B cell (primary cell): ENCODE measurements at regions not wholly inside any gene's neighbourhood (a gene's known extent, or its start where the extent isn't known, plus 50 kb on each side); places are given as distances from the start of the nearest gene placed in this dataset.

Source experiments
- ATAC-seq: fragments of 200-7000 bp; cut with Tn5 transposase; one replicate; pipeline ENCODE4 v1.10.0; 2021; ENCODE audit warnings: low read depth, mild to moderate bottlenecking, moderate number of reproducible peaks, moderate library complexity
- CTCF ChIA-PET: fragments of 350-600 bp; sonication (Branson Sonifier 250); formaldehyde crosslinking; loops from one replicate; lab custom pipeline; 2021; ENCODE audit warnings: antibody characterized with exemption, inconsistent platforms; lab: Charles Lee
- POLR2A ChIA-PET: fragments of 350-600 bp; sonication (Branson Sonifier 250); formaldehyde crosslinking; loops from one replicate; lab custom pipeline; 2021; ENCODE audit warnings: antibody characterized with exemption; lab: Charles Lee
- DNase-seq: peaks from one replicate; pipeline ENCODE4 v3.0.0; 2013
- H2AFZ ChIP-seq: 2 replicates; pipeline ENCODE4 v1.6.1; 2012; ENCODE audit warnings: mild to moderate bottlenecking, low read depth, low read length; ENCODE audit not compliant: insufficient read depth, poor library complexity, severe bottlenecking
- H3K27ac ChIP-seq, 2 donors: 1 replicate in 1 of 2; 2 replicates in 1 of 2; pipeline ENCODE4 v1.5.1; 2012 to 2013; ENCODE audit warnings: low read length in 2 of 2, mild to moderate bottlenecking in 2 of 2, moderate library complexity in 1 of 2
- H3K27me3 ChIP-seq, 4 experiments: fragments of 200-600 bp in 1 of 4; sonication (generic) in 1 of 4; replicated peaks in 1 of 4; 1 replicate in 2 of 4; 2 replicates in 2 of 4; pipeline versions ENCODE4 v1.6.1 to v1.7.0; 2013 to 2016; ENCODE audit warnings: low read length in 3 of 4, mild to moderate bottlenecking in 2 of 4, mixed read lengths in 1 of 4, moderate library complexity in 1 of 4; ENCODE audit not compliant: insufficient read depth in 4 of 4, control insufficient read depth in 3 of 4; ENCODE audit errors: control extremely low read depth in 1 of 4
- H3K36me3 ChIP-seq, 2 experiments: replicated peaks in 1 of 2; 1 replicate in 1 of 2; 2 replicates in 1 of 2; pipeline versions ENCODE4 v1.6.1 to v1.7.1; 2013; ENCODE audit warnings: low read length in 1 of 2; ENCODE audit not compliant: insufficient read depth in 2 of 2, control insufficient read depth in 1 of 2; ENCODE audit errors: control extremely low read depth in 1 of 2, extremely low read depth in 1 of 2
- H3K4me1 ChIP-seq, 2 donors: fragments of 200-600 bp in 1 of 2; sonication (generic) in 1 of 2; 1 replicate in 1 of 2; 2 replicates in 1 of 2; pipeline versions ENCODE4 v1.5.1 to v1.6.1; 2013 to 2017; ENCODE audit warnings: low read length in 2 of 2; ENCODE audit not compliant: control insufficient read depth in 2 of 2, insufficient read depth in 2 of 2
- H3K4me2 ChIP-seq: replicated peaks from 2 replicates; pipeline ENCODE3; 2012; ENCODE audit warnings: mild to moderate bottlenecking, low read depth, low read length; ENCODE audit not compliant: poor library complexity, severe bottlenecking
- H3K4me3 ChIP-seq, 5 experiments: fragments of 200-600 bp in 1 of 5; sonication (generic) in 1 of 5; 1 replicate in 3 of 5; 2 replicates in 2 of 5; pipeline versions ENCODE4 v1.5.1 to v1.7.0; 2011 to 2016; ENCODE audit warnings: low read length in 4 of 5, mild to moderate bottlenecking in 4 of 5, low read depth in 2 of 5, control low read depth in 1 of 5, moderate library complexity in 1 of 5; ENCODE audit not compliant: insufficient read depth in 1 of 5; ENCODE audit errors: control extremely low read depth in 1 of 5, extremely low read depth in 1 of 5
- H3K79me2 ChIP-seq: fragments of 200-600 bp; sonication (generic); one replicate; pipeline ENCODE4 v1.6.0; 2016; ENCODE audit warnings: low read length; ENCODE audit not compliant: control insufficient read depth, insufficient read depth
- H3K9ac ChIP-seq: fragments of 200-600 bp; sonication (generic); 2 replicates; pipeline ENCODE4 v1.6.1; 2017; ENCODE audit warnings: mild to moderate bottlenecking, low read length, moderate library complexity
- H3K9me3 ChIP-seq, 3 donors: one replicate each; pipeline versions ENCODE4 v1.6.1 to v1.7.1; 2013; ENCODE audit warnings: low read length in 2 of 3; ENCODE audit not compliant: control insufficient read depth in 2 of 3, insufficient read depth in 1 of 3; ENCODE audit errors: control extremely low read depth in 1 of 3
- H4K20me1 ChIP-seq: 2 replicates; pipeline ENCODE4 v1.6.0; 2012; ENCODE audit warnings: mild to moderate bottlenecking, low read length; ENCODE audit not compliant: insufficient read depth, control insufficient read depth, poor library complexity, severe bottlenecking
- H3K27ac Mint-ChIP-seq: one replicate; pipeline ENCODE4 v1.8.0; 2021; ENCODE audit warnings: mixed read lengths
- H3K27me3 Mint-ChIP-seq: one replicate; pipeline ENCODE4 v1.8.0; 2021; ENCODE audit warnings: mixed read lengths
- H3K4me1 Mint-ChIP-seq: one replicate; pipeline ENCODE4 v1.8.0; 2021; ENCODE audit warnings: mixed read lengths
- H3K4me3 Mint-ChIP-seq: one replicate; pipeline ENCODE4 v1.8.0; 2021; ENCODE audit warnings: mixed read lengths
- H3K9me3 Mint-ChIP-seq: one replicate; pipeline ENCODE4 v1.8.0; 2022; ENCODE audit warnings: mixed read lengths; ENCODE audit not compliant: insufficient read depth
- EZH2 ChIP-seq: IDR thresholded peaks from 2 replicates; pipeline ENCODE4 v1.6.1; 2012; ENCODE audit warnings: borderline replicate concordance, low read depth, mild to moderate bottlenecking, moderate library complexity, low read length; ENCODE audit not compliant: insufficient read depth, poor library complexity, severe bottlenecking
- WGBS: methylation state at CpG from one replicate; pipeline ENCODE4 v1.1.5; 2013; ENCODE audit warnings: missing lambda C conversion rate; ENCODE audit not compliant: insufficient coverage; 5-methylcytosine and 5-hydroxymethylcytosine counted together
- intact Hi-C: fragments of 100-400 bp; cut with micrococcal nuclease; formaldehyde crosslinking; loops from one replicate; pipeline ENCODE4 v1.10.0; 2022
- TF ChIP-seq, protein P1 (sequence below): fragments of 200-600 bp; IDR thresholded peaks from one replicate; pipeline ENCODE4 v1.8.0; 2022; ENCODE audit warnings: antibody characterized with exemption, mild to moderate bottlenecking

DNA sequence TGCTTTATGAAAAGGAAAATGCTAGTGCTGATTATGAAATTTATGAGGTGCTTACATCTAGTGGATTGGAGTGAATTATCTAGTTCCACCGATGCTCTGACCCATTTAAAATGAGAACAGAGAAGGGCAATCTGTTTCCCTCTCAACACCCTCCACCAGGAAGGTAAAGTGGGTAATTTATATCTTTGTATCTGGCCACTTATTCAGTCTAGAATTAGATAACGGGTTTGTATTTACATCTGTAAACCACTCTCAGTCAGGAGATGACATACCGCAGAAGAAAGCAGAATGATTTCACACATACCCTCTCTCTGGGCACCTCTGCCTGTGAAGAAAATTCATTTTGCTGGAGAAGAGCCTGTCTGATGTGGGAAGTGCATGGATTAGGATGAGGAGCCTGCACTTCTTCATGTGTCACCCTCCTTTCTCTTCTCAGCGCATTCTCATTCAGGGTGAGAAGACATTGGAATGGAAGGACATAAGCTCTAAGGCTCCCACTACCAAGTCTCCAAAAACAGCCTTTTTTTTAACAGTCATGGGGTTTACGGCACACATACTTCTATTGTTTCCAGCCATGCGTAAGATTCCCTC, 646.7 kb upstream of the SALL1 start:
- Histone ChIP-seq H3K9me3 (no peaks in the 10 kb centered on the region), H4K20me1 (no peaks in the 10 kb centered on the region), H3K79me2 (no peaks in the 10 kb centered on the region), H3K4me2 (no peak overlapping the region), H3K36me3 (no peaks in the 10 kb centered on the region), H3K4me1 (no peaks in the 10 kb centered on the region), H3K9ac (no peak overlapping the region), H3K27ac (no peak overlapping the region), H3K27me3 (no peaks in the 10 kb centered on the region), H2AFZ (no peak overlapping the region), H3K4me3 (no peak overlapping the region)
- intact Hi-C loops, result no loop called here
- DNase-seq, result no peak
- TF ChIP-seq EZH2, result no peak
- TF ChIP-seq, protein P1, sequence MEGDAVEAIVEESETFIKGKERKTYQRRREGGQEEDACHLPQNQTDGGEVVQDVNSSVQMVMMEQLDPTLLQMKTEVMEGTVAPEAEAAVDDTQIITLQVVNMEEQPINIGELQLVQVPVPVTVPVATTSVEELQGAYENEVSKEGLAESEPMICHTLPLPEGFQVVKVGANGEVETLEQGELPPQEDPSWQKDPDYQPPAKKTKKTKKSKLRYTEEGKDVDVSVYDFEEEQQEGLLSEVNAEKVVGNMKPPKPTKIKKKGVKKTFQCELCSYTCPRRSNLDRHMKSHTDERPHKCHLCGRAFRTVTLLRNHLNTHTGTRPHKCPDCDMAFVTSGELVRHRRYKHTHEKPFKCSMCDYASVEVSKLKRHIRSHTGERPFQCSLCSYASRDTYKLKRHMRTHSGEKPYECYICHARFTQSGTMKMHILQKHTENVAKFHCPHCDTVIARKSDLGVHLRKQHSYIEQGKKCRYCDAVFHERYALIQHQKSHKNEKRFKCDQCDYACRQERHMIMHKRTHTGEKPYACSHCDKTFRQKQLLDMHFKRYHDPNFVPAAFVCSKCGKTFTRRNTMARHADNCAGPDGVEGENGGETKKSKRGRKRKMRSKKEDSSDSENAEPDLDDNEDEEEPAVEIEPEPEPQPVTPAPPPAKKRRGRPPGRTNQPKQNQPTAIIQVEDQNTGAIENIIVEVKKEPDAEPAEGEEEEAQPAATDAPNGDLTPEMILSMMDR, result no peak
- H3K4me3 Mint-ChIP-seq, result no peak overlapping the region
- CTCF ChIA-PET, result no interaction called here
- WGBS, result 85% methylated on average over 2 of the region's 6 CpGs
- POLR2A ChIA-PET, result no interaction called here
- ATAC-seq, result no peak
- H3K27ac Mint-ChIP-seq, result no peak overlapping the region
- H3K27me3 Mint-ChIP-seq, result no peaks in the 10 kb centered on the region
- H3K9me3 Mint-ChIP-seq, result peaks cover 4% of the 10 kb centered on the region
- no peaks in the 10 kb centered on the region for H3K4me1 Mint-ChIP-seq

DNA sequence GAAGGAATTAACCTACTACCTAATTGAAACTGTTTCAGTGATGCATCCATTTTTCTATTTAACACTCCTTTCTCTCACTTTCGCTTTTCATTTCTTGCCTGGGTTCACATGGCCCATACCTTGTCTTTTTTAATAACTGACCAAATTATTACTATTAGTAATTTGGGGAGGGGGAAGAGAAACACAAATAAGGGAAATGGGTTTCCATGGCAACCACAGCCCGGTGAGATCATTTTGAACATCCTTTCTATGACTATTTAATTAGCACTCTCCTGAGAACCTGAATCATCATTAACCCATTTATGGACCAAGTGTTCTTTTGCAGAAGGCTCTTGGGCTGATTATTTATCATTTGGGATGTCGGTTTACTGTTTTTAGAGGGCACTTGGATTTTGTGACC, 628.2 kb upstream of the SALL1 start:
- H3K4me2 ChIP-seq, result no peak overlapping the region
- Mint-ChIP-seq H3K27me3 (no peaks in the 10 kb centered on the region), H3K4me1 (no peaks in the 10 kb centered on the region), H3K9me3 (peaks cover 2% of the 10 kb centered on the region), H3K4me3 (no peak overlapping the region), H3K27ac (no peak overlapping the region)
- no peak overlapping the region for H3K4me3 ChIP-seq
- ATAC-seq, result no peak
- no peaks in the 10 kb centered on the region for H4K20me1 ChIP-seq
- TF ChIP-seq, protein P1, result no peak
- TF ChIP-seq EZH2, result no peak
- intact Hi-C loops, result no loop called here
- no peak overlapping the region for H2AFZ ChIP-seq
- DNase-seq, result no peak
- POLR2A ChIA-PET, result no interaction called here
- CTCF ChIA-PET, result no interaction called here
- H3K27ac ChIP-seq, result no peak overlapping the region
- no peak overlapping the region for H3K9ac ChIP-seq
- H3K79me2 ChIP-seq, result no peaks in the 10 kb centered on the region
- WGBS, result no CpG with 5 or more reads among the region's 3 CpGs
- no peaks in the 10 kb centered on the region for H3K27me3 ChIP-seq
- H3K9me3 ChIP-seq, result peaks cover 0 to 1% (median 0%) of the 10 kb centered on the region in 3 donors
- H3K36me3 ChIP-seq, result no peaks in the 10 kb centered on the region
- no peaks in the 10 kb centered on the region for H3K4me1 ChIP-seq
